Epithelial cell of proximal tubule (primary cell): ENCODE measurements at regions not wholly inside any gene's neighbourhood (a gene's known extent, or its start where the extent isn't known, plus 50 kb on each side); places are given as distances from the start of the nearest gene placed in this dataset.

ENCODE experiments used
- DNase-seq: peaks from one replicate; pipeline ENCODE4 v3.0.0-alpha.2; 2011; ENCODE audit warnings: low read depth
- H3K4me3 ChIP-seq: 2 replicates; pipeline ENCODE4 v1.5.1; 2011; ENCODE audit warnings: low read depth, mild to moderate bottlenecking, low read length
- CTCF ChIP-seq: conservative IDR thresholded peaks from 2 replicates; pipeline ENCODE4 v1.5.1; 2012; ENCODE audit warnings: low read depth, mild to moderate bottlenecking, low read length

GRCh38 chr4:104163820-104164219 is 330.9 kb downstream of the CXXC4 start:
- H3K4me3 ChIP-seq, result no peak overlapping the region
- TF ChIP-seq CTCF, result no peak
- peak; percentile 65 for DNase-seq

- DNase-seq, result no peak
- no peak for TF ChIP-seq CTCF
- H3K4me3 ChIP-seq, result no peak overlapping the region
Measured at GRCh38 chr4:104146048-104146447, 348.6 kb downstream of the CXXC4 start.

- no peak for DNase-seq
- no peak for TF ChIP-seq CTCF
Measured at GRCh38 chr4:104138116-104138515, 356.6 kb downstream of the CXXC4 start.

GRCh38 chr4:104129243-104129642 is 365.5 kb downstream of the CXXC4 start:
- no peak overlapping the region for H3K4me3 ChIP-seq
- no peak for TF ChIP-seq CTCF
- DNase-seq, result no peak

More at GRCh38 chr4:104138116-104138515, 356.6 kb downstream of the CXXC4 start:
- H3K4me3 ChIP-seq, result no peak overlapping the region

- no peak overlapping the region for H3K4me3 ChIP-seq
- peak; percentile 67 for DNase-seq
- TF ChIP-seq CTCF, result no peak
Measured at GRCh38 chr4:104128850-104129213, 365.9 kb downstream of the CXXC4 start.

GRCh38 chr4:104128031-104128849 is 366.5 kb downstream of the CXXC4 start:
- TF ChIP-seq CTCF, result no peak
- H3K4me3 ChIP-seq, result no peak overlapping the region
- no peak for DNase-seq

GRCh38 chr4:104123021-104123420 is 371.7 kb downstream of the CXXC4 start:
- TF ChIP-seq CTCF, result no peak
- no peak for DNase-seq
- H3K4me3 ChIP-seq, result no peak overlapping the region
